ENCODE measurements at regions not wholly inside any gene's neighbourhood (a gene's known extent, or its start where the extent isn't known, plus 50 kb on each side); places are given as distances from the start of the nearest gene placed in this dataset.
"Not testable (repeated sequence)": the region's sequence is repeated elsewhere in the genome, so short reads cannot be mapped to it uniquely, and the experiment has no call there.

DNA sequence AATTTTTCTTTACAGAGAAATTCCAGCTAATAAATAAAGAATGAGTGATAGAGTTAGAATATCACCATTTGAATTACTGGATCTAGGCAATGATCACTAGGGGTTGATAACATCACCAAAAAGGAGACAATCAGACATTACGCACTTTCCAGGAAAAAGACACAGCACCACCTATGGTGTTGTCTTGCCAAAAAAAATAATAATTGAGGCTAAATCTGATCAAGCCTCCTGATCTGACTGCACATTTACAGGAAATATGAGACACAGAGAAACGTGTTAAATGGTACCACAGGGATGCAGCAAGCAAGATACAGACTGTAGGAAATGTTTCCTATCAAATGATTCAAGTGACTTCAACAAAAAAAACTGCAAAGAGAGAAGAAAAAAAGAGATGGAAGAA, 92.8 kb downstream of the EOMES start:
- no peak for DNase-seq (ENCODE audit: low read depth)

DNA sequence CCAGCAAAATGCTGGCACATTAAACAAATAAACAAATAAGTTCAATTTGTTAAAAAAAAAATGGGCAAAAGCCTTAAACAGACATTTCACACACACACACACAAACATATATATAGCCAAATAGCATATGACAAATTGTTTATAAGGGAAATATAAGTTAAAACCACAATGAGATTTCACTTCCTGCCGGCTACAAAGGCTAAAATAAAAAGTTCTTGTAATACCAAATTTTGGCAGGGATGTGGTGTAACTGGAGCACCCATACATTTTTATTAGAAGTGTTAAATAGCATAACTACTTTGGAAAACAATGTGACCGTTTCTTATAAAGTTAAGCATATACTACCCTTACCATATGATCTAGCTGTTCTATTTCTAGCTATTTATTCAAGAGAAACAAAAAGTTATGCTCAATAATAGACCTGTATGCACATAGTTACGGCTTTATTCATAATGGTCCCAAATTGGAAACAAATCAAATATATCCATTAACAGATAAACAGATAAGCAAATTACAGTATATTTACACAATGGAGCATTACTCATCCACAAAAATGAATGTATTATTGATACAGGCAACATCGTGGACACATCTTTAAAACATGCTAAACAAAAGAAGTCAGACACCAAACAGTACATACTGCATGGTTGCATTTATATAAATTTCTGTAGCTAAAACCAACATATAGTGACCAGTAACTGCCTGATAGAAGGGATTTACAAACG, 93.9 kb downstream of the EOMES start:
- DNase-seq (ENCODE audit: low read depth), result no peak

DNA sequence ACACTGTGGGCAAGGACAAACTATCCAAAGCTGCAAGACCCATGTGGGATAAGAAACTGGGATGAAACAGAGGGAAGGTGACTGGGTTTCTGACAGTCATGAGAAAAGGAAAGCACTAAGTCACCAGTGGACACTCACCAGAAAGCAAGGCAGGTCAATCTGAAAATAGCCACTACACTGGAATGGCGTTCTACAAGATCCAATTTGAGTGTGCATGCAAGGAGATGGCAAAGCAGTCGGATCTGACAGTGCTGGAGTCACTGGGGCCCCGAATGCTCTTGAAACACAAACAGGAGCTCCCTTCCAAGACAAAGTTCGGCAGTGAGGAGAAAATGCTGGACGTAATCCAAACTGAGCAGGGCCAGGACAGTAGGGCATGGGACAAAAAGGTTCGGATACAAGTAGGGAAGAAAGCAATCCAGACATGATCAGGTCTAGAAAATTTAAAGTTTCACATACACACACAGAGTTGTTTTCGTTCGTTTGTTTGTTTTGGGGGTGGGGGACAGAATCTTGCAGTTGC, 95.5 kb downstream of the EOMES start:
- DNase-seq (ENCODE audit: low read depth), result no peak

DNA sequence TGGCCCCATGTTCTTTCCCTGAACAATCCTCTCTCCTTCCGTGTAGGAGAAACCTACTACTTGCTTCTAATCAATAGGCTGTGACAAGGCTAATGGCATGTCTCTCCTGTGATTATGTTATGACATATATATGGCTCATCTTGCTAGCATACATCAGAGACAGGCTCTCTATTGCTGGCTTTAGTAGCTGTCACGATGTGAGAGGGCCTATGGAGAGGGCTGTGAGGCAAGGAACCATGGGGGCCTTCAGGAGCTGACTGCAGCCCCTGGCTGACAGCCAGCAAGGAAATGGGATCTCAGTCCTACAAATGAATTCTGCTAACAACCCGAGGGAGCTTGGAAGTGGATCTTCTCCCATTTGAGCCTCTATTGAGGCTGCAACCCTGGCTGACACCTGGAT, 96.3 kb downstream of the EOMES start:
- no peak for DNase-seq (ENCODE audit: low read depth)

DNA sequence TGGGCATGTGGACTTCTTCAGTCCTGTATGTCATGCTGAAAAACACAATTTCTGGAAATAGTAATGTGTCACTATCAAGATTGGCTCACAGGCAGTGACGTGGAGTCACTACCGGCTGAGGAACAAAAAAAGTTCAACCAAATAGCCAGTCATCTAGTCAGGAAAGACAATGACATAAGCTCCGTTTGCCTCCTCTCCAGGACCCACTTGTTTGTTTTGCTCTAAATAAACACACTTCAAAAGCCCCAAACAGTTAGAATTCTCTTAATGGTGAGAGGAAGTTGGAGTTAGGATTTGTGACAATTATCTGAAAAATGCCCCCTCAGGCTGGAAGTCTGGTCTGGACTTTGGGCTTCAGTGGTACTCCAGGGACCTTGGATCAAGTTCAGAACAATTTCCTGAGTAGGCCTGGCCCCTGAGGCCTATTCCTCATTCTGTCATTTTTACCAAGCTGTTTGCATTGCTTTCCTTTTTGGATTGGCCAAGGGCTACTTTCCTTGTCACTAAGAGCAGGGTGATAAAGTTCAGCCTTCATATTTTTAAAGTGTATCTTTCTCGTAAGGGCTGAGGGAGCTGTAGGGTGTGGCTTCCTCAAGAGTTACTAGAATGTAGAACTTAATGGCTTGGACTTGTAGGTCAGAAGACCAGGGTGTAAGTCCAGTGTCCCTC, 98.9 kb downstream of the EOMES start:
- no peak for DNase-seq (ENCODE audit: low read depth)

DNA sequence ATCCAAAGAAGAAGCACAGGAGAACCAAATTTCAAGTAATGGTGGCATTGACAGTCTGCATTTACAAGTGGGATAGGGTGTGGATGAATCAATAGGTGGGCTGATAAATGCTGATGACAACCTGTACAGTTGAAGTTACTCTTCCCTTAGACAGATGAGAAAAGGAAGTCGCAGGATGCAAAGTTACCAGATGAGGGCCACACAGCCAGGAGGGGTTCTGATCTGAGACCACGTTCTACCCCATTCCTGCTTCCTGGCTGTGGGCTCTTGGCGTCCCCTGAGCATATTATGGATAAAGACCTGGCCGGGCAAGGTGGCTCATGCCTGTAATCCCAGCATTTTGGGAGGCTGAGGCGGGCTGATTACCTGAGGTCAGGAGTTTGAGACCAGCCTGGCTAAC, 104.6 kb downstream of the EOMES start:
- DNase-seq (ENCODE audit: low read depth), result no peak

DNA sequence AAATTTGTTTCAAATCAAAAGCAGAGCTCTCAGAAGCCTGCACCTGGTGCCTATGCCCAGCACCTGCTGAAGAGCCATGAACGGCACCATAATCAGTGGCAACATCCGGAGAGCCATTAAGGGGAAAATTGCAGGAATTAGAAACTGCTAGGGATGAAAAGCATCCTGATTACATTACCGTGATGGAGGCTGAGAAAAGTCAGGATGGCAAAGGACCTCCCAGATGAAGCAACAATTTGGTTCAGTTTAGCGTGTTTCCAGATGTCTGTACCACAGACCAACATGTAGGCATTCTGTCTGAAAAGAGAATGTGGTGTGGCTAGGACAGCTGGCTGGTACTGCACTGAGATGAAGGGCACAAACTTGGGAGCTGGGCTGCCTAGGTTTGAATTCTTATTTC, 106.1 kb downstream of the EOMES start:
- no peak for DNase-seq (ENCODE audit: low read depth)

DNA sequence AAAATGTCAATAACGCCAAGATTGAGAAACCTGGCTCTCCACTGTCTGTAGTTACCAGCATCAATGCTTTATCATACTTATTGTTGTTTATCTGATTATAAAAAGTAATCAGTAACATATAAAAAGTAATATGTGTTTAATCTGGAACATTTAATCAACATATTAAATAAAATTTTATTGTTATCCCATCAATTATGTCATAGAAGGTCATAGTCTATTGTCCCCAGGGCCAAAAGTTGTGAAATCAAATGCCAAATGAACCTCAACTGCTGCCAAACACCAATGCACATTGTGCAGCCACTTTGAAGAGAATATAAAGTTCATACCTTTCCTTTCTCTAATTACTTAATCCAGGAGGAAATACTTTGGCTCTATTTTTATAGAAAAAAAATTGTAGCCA, 106.6 kb downstream of the EOMES start:
- no peak for DNase-seq (ENCODE audit: low read depth)

DNA sequence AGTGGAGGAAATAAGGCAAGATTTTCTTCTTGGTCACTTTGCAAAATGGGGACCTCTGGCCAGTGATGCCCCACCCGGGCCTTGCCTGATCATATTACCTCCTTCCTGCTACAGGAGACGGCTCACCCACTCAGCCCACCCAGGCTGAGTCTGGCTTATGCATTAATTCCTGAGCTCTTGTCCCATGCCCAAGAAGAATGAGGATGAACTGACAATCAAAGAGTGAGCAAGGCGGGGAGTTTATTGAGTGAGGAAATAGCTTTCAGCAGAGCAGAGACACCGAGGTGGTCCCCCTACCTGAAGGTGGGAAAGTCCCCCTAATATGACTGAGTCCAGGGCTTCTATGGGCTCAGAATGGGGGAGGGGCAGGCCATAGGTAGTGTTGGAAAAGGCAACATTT, 107.5 kb downstream of the EOMES start:
- DNase-seq (ENCODE audit: low read depth), result no peak

DNA sequence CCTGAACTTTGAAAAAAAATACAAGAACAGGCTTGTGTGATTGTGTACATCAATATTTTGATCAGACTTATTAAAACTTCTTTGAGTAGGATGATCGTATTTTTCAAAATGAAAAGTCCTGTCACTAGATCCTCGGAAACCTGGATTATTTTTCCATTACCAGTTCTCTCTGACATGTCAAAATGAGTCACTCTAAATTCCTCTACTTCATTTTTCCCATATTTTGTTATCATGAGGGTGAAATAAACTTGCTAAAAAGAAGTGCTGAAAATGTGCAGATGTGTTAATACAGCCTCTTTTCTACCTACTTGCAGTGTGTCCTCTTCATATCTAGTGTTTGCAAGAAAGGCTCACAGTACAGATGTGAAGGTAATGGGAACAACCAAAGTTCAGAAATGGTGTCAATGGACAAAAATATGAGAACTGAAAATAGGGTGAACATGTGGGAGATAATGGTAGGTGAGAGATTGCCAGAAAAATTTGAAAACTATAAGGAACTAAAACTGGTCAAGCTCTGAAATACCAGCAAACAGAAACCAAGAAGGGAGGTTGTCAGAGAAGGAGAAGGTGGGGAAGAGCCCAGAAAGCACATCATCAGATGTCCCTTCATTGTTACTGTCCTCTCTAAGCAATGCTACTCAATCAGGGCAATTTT, 108.2 kb downstream of the EOMES start:
- DNase-seq (ENCODE audit: low read depth), result no peak

DNA sequence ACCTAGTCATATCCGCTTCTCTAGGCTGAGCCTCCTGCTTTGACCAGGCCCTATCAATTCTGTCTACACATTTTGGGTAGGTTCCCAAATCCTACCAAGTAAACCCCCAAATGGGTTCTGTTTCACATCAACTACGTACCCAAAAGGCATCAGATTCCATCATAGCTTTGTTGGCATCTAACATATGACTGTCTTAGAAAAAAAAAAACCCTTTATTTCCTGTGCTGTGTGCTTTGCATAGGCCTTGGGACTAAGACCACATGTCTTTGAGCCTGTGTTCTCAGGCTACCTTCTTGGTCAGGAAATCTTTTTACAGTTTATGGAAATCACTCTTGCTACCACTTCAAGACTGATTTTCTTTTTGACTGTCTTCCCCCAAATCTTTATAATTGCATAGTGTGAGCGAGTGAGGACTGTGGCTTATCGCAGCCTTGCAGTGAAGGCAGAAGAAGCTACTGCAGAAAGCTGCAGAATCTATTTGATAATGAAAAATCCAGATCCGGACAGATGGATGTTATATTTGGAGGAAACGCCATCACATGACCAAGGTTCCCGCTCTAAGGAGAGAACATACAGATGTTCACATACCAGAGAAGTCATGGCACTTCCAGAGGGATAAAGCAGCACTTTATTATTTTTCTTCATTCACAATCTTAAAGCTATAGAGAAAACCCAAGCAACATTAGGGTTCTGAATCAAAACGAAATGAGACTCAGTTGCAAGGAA, 111.2 kb downstream of the EOMES start:
- no peak for DNase-seq (ENCODE audit: low read depth)

DNA sequence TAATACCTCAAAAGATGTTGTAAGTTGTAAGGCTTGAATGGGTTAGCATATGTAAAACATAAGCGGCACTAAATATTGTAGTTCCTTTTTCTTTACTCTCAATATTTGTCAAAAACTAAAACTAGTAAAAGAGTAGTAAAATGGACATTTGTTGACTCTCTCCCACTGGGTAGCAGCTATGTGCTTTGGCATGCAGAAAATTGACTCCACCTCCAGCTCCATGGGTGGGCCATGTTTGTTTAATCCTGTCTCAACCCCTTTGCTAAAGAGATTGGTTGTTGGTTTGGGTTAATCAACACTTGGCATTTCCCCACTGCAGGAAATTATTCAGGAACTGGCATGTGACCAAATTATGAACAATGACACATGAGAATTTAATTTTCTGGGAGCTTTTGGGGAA, 114.8 kb downstream of the EOMES start:
- DNase-seq (ENCODE audit: low read depth), result no peak

DNA sequence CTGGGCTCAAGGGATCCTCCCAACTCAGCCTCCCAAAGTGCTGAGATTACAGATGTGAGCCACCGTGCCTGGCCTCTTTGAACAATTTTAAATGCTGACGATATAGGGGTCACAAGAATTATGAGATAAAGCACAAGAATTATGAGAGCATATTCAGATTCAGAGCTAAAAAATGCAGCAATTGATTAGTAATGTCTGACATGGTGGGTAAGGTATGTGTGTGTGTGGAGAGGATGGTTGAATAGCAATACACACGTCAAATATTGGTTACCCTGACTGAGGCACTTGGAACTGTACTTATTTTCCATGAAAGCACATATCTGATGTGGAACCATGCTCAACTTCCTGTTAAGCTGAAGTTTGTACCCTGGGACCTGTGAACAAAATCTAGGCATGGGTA, 115.6 kb downstream of the EOMES start:
- DNase-seq (ENCODE audit: low read depth), result no peak

DNA sequence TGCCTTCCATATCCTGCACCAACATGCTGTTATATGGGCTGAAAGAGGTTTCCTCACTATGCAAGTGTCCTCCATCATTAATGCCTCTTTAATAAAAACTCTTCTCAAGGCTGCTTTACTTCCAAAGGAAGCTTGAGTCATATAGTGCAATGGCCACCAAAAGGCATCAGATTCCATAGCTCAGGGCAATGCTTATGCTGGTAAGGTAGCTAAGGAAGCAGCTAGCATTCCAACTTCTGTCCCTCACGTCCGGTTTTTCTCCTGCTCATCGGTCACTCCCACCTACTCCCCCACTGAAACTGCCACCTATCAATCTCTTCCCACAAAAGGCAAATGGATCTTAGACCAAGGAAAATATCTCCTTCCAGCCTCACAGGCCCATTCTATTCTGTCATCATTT, 117.1 kb upstream of the SLC4A7 start:
- not testable (repeated sequence) for DNase-seq (ENCODE audit: low read depth)

DNA sequence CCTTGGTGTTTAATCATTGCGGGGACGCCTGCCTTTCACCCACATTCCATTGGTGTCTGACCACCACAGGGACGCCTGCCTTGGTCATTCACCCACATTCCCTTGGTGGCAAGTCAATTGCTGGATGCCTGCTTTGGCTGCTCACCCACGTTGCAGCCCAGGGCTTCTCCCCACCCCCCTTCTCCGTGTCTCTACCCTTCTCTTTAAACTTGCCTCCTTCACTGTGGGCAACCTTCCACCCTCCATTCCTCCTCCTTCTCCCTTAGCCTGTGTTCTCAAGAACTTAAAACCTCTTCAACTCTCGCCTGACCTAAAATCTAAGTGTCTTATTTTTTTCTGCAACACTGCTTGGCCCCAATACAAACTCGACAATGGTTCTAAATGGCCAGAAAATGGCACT, 115.6 kb upstream of the SLC4A7 start:
- DNase-seq (ENCODE audit: low read depth), result not testable (repeated sequence)

DNA sequence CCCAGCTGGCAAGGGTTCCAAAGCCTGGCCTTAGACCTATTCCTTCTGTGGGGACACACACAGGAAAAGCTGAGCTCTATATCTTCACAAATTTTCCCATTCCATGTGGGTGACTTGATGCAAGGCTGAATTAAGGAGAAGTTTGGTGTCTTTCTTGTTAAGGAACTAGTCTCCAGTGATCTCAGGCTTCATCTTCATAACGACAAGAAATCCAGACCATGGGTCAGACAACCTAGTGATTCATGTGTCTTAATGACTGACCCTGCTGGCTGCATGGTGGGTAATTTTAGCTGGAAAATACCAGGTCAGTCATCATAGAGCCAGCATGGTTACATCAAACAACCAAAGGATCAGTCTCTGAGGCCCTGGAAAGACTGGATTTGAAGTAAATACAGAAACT, 112.7 kb upstream of the SLC4A7 start:
- DNase-seq (ENCODE audit: low read depth), result no peak

DNA sequence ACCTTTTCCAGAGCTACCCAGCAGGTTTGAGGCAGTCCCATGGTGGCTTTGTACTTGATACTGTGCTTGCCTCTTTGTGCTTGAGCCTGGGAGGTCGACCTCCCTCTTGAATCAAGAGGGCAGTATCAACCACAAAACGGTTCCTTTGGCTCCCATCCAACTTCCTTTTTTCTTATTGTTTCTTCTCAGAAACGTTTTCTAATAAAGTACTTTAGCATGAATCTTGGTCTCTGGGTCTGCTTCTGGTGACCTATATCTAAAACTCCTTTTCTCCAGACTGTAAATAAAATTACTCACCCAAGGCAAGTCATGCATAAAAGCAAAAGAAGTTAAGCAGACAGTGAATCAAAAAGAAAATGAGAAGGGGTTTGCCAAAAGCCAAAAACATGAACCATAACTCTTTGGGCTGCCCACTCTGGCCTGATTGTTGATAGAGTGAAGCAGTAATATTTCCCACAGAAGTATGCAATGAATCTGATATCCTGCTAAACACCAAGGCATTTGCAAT, 112.2 kb upstream of the SLC4A7 start:
- no peak for DNase-seq (ENCODE audit: low read depth)

DNA sequence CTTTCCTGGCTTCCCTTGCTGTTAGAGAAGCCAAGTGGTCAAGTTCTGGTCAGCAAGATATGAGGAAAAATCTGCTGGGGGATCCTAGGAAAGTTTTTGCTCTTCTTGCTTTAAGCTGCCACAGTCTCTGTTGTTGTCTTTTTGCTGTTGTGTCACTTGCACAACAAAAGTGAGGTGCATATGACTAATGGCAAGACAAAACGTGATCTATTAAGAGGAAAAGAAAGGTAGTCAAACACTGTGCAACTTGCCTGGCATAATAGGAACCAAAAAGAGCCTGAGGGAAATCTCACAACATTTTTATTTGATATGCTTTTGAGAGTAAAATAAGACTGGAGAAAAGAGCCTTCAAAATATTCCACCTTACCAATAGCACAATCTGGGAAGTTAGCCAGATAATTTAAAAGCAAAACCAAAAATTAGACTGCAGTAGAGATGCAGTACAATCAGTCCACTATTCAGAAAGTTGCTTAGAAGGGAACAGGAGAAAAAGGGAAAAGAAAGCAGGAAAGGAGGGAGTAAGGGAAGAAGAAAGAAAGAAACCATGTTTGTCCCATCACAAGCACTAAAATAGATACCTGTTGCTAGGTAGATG, 110.0 kb upstream of the SLC4A7 start:
- no peak for DNase-seq (ENCODE audit: low read depth)

DNA sequence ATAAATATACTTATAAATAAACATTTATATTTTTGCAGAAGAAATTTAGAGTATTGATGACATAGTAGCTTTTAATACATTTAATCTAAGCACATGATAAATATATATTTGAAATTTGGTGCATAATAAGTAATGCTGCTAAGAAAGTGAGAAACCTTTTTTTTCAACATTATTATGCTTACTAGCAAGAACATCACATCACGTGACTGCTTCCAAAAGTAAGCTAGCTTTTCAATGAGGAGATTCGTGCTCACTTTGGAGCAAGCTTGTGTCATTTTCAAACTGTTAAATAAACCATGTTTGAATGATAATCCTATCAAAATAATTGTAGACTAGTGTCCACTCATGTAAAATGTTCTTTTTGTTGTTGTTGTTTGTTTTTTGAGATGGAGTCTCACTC, 109.0 kb upstream of the SLC4A7 start:
- DNase-seq (ENCODE audit: low read depth), result no peak

DNA sequence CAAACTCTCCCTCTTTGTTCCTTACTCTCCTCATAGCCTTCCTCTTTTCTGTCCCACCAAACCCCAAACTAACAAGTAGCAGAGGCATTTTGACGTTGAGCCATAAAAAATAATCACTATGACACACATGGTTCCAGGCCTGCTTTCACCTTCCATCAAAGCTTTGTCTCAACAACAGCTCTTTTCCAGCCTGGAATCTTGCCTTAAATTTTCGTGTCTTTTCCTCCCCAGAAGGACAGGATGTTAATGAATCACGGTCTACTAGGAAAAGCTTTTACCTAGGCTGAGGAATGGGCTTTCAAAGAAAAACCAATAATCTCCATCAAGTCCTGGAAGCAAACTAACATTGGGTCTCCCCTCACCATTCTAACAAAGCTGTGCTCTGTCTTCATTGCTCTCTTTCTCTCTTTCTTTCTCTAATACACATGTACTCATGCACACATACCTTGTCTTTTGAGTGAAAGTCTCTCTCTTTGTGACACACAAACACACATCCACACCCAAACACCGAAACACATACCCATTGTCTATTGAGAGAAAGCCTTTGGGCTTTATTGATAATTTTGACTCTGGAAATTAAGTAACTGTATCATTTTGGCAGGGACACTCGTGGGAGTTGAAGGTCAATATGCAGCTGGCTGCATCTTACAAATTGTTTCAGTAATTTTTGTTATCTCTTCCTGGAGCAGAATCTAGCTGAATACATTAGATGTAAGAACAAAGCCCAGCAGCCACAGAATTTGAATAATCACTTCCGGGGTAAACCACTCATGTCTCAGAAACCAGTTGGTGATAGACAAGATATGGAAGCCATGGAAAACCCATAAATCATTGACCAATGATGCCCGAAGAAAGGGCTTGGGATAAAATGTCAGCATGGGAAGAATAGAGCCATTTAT, 107.4 kb upstream of the SLC4A7 start:
- DNase-seq (ENCODE audit: low read depth), result no peak
